DMS153 treated with DMSO at 0.1 percent for 48 hours (cell line): ENCODE measurements at regions not wholly inside any gene's neighbourhood (a gene's known extent, or its start where the extent isn't known, plus 50 kb on each side); places are given as distances from the start of the nearest gene placed in this dataset.

ENCODE experiments used
- DNase-seq: peaks from one replicate; lab custom pipeline; 2025; ENCODE audit not compliant: unreplicated experiment; lab: John Stamatoyannopoulos, UW

DNA sequence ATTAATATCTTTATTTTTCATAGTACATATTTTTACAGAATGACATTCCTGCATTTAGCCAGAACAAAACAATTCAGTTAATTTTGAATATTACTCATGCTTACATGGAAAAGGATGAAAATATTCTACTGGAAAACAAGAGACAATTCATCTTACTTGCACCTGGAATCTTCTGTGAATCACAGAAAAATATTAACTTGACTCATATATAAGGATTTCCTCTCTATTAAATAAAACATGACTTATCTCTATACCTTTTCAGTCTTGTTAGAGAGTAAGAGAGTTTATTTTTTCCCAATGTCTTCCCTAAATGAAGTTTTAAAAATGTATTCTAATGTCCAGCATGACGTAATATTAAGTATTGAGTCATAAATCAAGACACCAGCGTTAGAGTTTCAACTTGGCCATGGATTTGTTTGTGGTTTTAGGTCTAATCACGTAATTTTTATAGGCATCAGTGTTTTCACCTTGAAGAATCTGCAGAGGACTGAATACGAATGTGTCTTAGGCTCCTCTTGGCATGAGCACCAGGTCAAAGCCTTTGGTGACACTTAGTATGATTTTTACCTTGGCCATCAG, 445.1 kb upstream of the JAG1 start:
- DNase-seq, result no peak

DNA sequence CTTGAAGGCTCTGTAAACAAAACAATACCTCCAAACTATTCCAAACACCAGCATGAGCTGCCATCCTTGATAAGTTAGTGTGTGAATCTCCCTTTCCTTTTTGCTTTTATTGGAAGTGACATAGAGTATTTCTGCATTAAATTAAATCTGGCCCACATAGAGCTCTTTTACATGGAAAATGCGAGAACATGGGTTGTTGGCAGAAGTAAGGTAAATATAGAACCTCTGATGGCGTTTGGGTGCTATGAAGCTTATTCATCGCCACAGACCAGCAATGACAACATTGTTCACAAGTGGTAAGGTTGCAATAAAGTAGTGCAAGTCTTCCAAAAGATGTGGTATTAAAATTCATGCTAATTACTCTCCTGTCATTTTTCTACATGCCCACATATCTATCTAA, 445.8 kb upstream of the JAG1 start:
- DNase-seq, result no peak

DNA sequence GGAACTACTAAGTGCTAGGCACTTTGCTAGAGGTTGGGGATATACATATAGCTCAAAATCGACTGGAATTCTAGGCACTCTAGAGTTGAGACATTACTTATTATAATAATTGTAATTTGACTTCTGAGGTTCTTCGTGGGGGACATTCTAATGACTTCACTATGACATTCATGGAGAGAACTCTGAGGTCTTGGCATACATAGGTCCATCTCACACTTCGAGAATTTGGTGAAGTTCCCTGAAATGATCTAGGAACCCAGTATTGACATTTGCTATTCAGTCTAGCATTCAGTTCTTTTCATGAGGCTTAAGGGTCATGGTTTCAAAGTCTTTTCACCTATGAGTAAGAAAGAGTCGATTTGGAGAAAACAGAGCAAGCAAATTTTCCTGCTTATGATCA, 446.6 kb upstream of the JAG1 start:
- DNase-seq, result no peak

DNA sequence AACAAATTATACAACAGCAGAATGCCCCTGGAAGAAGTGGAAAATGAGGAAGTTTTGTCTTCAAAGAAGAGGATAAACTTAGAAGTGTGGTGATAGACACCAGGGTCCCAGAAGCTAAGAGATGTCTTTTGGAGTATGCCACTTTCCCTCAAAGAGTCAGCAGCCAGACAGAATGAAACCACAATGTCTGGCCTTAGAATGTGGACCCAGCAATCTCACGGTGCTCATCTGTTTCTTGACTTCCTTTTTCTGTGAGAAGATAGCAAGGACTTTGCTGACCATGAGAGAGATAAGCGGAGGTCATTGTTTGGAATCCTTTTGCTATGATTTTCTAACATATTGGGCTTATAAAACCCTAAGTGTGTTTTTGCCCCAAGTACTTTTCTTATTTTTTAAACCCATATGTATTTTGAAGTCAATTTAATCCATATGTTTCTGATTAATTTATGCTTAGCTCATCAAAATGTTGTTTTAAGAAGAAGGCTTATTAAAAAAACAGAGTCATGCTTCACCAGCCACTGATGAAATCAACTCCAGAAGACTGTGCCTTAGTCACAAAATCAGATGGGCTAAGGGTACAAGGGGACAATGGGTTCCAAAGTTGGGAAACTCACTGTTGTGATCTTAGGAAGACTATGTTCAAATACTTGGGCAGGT, 451.2 kb upstream of the JAG1 start:
- no peak for DNase-seq

DNA sequence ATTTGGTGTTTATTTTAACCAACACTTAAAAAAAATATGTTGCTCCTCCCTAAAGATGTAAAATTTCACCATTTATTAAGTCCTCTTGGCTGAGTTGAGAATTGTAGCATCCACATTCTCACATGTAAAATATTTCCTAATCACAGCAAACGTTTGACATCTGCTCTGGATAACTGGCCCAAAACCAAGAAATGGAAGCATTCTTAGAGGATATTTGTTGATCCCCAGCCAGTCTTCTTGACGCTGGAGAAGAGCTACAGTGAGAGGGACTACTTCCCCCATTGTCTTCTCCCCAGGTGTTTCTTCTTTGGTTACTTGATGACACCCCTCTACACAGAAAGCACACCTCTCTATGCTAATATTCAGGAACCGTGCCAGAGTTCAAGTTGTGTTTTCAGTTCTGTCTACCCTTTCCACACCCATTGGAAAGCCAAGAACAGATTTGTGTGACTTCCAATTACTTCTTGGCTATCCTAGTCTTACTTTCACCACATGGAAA, 454.5 kb upstream of the JAG1 start:
- DNase-seq, result no peak

DNA sequence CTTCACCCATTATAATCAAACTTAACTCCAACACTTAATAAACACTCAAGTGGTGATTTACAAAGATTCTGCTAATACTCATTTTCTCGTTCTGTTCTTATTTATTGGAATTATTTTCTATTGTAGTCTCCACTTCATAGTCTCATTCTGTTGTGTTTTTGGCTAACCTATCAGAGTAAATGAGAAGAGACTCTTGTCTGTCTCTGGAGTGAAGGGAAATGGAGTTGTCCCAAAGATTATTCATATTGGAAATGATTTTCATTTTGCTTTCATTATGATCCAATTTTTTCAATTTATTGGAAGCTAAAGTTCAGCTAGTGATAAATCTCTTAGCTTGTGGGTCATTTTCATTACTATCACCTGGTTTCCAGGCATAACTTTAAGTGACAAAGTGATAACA, 454.9 kb upstream of the JAG1 start:
- no peak for DNase-seq

DNA sequence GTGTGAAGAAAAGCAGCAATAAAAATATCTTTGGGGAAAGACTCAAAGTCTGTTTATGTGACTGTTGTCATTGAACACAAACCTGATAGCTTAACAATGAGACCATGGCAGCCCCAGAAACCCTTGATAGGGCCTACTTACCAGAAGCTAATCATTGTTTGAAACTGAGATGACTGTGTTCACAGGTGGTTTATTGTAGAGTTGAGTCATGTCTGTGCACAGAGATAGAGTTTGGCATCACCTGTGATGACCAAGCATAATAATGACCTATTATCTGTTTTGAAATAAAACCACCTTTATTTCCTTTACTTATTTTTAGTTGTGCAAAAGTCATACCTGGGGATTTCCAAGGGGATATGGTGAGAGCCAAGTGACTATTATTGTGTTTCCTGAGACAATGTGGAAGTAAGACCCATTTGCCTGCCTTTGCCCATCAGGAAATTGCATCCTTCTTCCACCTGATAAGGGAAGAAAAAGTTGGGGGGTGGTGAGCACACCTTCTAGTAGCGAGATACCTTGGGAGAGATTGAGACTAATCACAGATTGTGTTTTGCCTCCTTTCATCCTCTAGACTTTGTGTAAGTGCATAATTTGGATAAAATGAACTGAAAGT, 456.9 kb upstream of the JAG1 start:
- DNase-seq, result no peak

DNA sequence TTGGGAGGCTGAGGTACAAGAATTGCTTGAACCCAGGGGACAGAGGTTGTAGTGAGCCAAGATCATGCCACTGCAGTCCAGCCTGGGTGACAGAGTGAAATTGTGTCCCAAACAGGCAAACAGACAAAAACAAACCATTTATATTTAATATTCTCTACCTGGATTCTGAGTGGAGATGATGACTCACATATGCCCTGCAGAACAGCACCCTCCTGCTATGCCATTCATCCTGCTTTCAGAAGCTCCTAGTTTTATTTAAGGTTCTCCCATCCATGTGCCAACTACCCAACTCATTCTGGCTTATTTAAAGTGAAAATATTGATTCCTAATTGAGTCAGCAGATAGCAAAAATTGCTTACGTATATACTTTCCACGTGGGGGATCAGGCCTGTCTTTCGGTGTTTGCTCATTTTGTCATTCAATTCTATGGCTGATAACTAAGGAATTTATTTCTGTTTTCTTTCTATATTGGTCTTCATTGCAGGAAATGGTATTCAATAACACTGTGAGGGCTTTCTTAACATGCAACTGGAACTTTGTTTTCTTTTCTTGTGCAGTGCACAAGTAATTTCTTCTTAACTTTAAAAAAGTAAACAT, 459.1 kb upstream of the JAG1 start:
- no peak for DNase-seq

DNA sequence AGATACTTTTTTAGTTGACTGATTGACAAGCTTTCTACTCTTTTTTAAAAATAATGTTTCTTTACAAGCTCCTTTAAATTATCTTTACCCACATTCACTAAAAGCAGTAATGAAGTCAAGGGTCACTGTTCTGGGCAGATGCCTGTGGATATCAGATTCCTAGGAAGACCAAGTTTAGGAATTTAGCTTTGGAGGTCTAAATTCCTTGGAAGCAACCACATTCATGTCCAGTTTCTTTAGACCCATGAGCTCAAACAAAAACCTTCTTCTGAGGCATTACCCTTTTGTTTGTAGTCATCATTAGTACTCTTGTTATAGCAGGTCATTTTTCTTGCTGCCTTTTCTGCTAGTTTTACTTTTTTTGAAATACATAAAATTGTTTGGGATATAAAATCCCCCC, 462.9 kb upstream of the JAG1 start:
- no peak for DNase-seq

DNA sequence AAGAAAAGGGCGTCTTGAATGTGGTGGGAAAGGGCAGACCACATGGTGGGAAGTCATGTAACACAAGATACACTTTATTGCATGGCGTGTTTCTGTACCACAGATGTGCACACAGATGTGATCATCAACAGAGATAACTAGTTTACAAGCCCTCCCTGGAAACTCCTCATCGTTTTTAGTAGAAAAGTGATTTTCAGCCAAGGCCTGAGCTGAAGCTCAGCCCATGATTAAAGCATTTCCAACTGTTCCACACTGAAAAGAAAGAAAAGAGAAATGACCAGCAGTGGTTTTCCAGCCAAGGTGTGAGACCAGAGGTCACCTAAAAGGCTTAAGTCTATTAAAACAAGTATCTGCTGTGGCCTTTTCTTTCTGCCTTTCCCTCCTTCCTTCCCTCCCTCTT, 463.9 kb upstream of the JAG1 start:
- no peak for DNase-seq

DNA sequence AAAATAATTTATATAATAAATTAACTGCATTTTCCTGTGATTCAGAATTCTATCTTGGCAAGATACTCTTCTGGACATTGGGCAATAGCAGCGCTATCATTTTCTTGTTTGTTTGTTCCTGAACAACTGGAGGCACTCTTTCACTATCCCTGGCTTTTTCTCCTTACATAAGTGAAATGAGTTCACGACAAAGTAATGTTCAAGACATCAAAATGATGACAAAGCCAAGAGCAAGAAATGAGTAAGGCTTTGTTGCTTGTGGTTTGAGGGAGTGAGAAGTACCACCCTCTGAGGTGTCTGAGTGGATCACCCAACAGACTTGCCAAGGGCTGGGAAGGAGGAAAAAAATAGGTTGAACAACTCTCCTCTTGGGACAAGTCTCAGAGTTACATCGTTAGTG, 466.6 kb upstream of the JAG1 start:
- DNase-seq, result no peak

DNA sequence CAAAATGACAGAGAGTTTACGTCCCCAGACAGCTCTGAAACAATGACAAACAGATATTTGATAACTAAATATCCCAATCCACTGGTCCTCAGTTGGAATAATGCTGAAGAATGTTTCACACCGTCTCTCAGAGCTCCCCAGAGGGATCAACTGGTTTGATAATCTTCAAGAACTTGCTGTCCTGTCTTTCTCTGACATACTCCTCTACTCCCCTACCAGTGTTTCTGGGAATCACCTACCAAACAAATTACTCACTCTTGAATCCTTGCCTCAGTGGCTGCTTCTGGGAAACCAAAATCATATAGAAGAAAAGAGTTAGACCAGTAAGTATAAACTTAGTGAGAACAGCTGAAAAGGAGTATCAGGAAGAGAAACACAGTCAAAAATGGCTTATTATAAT, 469.7 kb upstream of the JAG1 start:
- no peak for DNase-seq

DNA sequence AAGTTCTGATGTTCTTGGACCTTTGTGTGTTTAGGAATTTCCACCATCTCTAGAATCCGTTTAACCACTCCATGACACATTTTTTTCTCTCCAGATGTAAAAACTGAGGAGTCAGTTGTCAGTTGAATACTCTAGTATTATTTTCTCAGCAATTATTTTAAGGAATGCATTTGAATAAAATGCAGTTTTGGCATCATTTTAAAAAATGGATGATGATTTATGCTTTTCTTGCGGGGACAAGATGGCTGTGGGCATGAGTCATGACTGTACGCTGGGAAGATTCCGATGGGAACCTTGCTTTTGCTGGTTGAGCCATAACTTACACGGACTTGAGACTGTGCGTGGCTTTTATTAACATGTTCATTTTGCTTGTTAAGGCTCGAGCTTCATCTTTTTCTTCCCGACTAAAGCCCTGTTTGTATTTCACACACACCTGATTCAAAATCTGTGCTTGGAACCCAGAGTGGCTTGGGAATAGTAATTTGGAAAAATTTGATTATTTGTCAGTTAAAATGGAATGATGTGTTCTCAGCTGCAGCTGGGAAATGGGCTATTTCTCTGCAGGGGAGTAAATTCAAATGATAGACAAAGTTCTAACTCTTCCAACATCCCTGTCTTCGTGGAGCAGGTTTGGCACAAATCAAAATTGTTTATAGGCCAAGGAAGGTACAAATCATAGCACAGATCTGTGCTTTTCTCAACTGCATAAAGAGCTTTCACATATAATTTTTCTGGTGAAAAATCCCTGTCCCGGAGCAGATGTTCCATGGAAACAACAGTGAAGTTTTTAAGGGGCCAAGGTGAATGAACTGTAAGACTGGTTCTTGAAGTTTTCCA, 470.5 kb upstream of the JAG1 start:
- DNase-seq, result no peak

DNA sequence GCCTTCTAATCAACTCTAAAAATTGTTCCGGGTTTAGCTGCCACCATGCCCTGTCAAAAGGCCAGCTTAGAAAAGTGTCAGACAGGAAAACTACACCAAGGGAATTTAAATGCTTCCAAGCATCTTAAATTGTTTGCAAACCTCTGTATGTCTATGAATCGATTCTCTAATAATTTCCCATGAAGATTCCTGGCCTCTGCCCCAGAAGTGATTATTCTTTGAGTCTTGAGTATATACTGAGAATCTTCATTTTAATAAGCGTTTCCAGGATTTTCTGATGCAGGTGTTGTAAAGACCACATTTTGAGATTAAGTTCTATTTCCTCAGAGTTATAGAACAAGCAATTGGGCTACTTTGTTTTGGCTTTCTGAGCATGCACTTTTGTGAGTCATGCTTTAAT, 471.8 kb upstream of the JAG1 start:
- no peak for DNase-seq

DNA sequence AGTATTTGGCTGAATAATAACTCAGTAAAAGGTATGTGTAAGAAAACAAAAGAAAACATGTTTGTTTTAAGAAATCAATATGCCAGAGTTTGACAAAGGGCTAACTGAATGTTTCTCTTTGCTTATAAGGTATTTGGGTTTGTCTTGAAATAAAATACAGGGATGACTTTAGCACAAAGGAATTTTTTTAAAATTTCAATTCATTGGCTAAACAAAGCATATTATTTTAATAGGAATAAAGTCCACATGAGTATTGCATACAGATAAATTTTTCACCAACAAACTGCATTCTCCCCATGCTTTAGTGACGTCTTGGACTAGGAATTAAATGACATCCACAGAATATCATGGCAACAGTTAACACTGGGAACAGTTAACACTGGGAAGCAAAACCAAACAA, 480.0 kb upstream of the JAG1 start:
- no peak for DNase-seq

DNA sequence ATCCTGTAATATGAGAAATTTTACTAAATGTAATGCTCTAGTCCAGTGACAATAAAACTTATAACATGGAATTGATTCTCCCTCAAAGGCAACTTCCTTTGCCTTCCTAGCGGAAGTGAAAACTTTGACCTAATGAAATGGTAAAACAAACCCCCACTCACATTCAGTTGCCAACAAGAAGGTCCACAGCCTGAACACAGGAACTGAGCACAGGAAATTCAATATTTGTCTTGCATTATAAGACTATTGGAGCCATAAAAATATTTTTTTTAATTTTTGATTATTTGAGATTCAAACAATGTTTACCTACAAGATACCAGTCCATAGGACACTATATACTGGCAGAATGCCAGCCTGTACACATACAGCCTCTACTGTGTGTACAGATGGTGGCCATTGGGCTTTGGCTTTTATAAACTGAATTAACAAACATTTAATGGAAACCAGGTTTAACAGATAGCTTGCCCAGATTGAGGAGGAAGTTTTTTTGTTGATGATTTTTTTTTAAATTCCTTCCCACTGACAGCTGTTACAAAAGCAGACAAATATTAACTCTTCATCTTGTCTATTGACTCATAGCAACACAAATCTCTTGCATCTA, 481.5 kb upstream of the JAG1 start:
- DNase-seq, result peak; percentile 38

DNA sequence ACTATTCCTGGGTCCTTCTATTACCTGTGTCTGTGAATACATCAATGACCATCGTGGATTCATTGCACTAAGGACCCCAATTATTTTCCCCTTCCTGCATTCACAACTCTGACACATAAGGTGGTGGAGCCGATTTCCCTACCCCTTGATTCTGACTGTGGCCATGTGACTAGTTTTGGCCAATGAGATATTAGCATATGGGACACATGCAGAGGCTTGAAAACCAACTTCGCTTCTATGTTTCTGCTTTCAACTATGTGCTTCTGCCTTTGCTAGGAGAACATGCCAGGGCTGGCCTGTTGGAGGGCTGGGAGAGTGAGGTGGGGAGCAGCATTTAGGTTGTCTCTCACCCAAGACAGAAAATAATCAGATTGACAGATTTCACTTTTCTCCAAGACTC, 483.1 kb upstream of the JAG1 start:
- no peak for DNase-seq

DNA sequence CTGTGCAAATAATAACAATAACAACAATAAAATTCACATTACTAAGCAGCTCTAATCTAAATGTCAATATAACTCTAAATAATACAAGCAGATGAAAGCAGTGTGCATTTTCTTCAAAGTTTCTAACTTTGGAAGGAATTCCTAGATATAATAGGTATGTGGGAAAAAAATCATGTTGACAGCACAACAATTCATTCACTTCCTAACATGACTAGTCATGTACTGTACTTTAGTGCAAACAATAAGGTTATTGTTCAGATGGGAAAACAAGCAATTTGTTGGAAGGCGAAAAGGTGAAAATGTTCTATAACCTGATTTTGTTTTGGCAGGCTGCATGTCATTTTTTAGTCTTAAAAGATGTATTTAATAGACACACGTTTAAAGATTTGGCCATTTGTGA, 484.3 kb upstream of the JAG1 start:
- no peak for DNase-seq

DNA sequence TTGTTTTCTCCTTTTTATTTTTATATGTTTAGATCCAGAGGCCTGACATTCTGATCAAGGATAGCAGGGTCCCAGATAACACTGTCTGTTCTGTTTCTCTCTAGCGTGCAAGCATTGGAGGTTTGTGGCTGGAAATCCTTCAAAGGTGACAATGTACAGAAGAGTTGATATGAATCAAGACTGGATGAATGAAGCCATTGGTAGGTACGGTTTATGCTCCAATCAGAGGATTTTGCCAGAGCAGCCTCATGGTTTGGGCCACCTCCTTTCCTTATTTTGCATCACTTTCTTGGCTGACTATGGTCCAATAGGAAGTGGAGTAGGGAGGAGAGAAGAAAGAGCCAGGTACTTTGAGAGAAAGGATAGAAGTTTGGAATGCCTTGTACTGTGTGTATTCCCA, 484.8 kb upstream of the JAG1 start:
- DNase-seq, result no peak

DNA sequence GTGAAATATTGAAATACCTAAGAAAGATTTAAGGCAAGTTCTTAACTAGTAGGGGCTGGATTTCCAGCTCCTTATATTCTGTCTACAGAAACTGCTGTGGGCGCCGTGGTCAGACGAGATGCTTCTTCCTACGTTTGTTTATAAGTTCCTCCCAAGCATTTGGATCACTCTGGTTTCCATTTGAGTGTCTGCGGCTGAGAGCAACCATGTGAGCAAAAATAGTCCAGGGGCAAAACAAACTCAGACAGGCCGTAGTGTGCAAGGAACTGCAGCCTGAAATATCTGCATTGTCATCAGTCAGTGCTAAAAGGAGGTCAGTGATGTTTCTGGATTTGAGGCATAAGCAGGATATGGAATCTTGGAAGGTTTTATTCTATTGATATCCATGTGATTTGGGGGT, 485.9 kb upstream of the JAG1 start:
- DNase-seq, result no peak
